HL-60 (cell line): ENCODE measurements at regions not wholly inside any gene's neighbourhood (a gene's known extent, or its start where the extent isn't known, plus 50 kb on each side); places are given as distances from the start of the nearest gene placed in this dataset.

Experiments used
- DNase-seq, 2 experiments: peaks; one replicate each; pipeline ENCODE4 v3.0.0-alpha.2; 2010 to 2020; ENCODE audit warnings: low read depth in 1 of 2, low spot score in 1 of 2
- H3K27ac ChIP-seq: fragments of 250-450 bp; sonication (Bioruptor Pico); replicated peaks from 2 replicates; pipeline ENCODE4 v1.5.1; 2020; ENCODE audit warnings: mild to moderate bottlenecking, moderate library complexity
- H3K27me3 ChIP-seq: fragments of 250-450 bp; sonication (Bioruptor Pico); 2 replicates; pipeline ENCODE4 v1.5.1; 2021; ENCODE audit warnings: mild to moderate bottlenecking, moderate library complexity; ENCODE audit not compliant: insufficient read depth, poor library complexity, severe bottlenecking
- H3K4me3 ChIP-seq: replicated peaks from 2 replicates; pipeline ENCODE4 v1.5.1; 2011; ENCODE audit warnings: mild to moderate bottlenecking, control low read depth, low read length; ENCODE audit not compliant: insufficient read depth
- GABPA ChIP-seq: IDR thresholded peaks from 2 replicates; pipeline ENCODE4 v1.6.1; 2012; ENCODE audit warnings: low read depth
- POLR2AphosphoS5 ChIP-seq: IDR thresholded peaks from 2 replicates; pipeline ENCODE4 v1.6.1; 2012; ENCODE audit warnings: low read depth
- SPI1 ChIP-seq: IDR thresholded peaks from 2 replicates; pipeline ENCODE4 v1.6.1; 2012; ENCODE audit warnings: low read depth, mild to moderate bottlenecking, borderline replicate concordance
- TF ChIP-seq, protein P1 (sequence below): IDR thresholded peaks from one replicate; pipeline ENCODE4 v1.5.1; 2011; ENCODE audit warnings: low read length, control low read depth, inconsistent platforms; ENCODE audit not compliant: insufficient read depth
- TF ChIP-seq, protein P2 (sequence below): IDR thresholded peaks from 2 replicates; pipeline ENCODE4 v1.6.1; 2012; ENCODE audit warnings: low read depth; ENCODE audit not compliant: insufficient replicate concordance

DNA sequence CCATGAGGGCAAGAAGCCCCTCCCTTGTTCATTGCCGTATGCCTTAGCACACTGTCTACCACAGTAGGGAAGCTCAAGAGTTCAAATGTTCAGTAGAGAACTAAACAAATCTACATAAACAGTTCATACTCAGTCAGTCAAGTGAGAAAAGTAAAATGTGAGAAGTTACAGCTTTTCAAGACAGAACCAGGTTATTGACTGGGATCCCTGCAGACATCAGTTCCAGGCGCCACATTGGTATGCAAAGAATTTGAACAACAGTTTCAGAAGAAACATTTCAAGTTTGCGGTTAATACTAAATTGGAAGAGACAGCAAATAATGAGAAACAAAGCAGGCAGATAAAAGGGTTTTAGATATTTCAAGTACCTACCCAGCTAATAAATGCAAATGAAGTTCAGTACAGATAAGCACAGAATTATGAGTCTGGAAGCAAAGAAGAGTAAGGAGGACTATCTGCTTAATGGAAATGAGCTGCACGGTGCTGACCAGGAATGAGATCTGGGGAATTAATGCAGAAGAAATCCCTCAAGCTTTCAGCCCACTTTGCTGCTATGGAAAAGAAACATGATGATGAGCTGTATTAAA lies 246.2 kb downstream of the HACE1 start:
- H3K27ac ChIP-seq: no peak overlapping the region
- TF ChIP-seq SPI1 (no peak), GABPA (no peak), POLR2AphosphoS5 (no peak)
- H3K27me3 ChIP-seq: no peaks in the 10 kb centered on the region
- no peak overlapping the region for H3K4me3 ChIP-seq
- DNase-seq: no peak

DNA sequence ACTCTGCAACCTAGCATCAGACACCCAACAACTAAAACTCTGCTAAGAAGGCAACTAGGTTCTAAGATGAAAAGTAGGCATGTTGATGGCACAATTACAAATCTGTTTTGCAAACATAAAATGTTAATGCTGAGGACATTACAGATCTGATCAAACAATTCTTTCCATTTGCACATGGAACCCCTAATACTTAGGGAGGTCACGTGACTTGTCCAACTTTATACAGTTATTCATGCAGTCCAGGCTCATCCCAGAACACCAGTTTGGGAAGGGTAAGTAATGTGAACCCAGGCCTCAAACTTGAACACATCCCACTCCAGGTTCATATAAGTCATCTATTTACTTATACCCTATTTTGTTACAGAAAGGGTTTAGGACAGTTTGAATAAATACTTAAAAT lies 247.2 kb downstream of the HACE1 start:
- no peak for DNase-seq
- no peak overlapping the region for H3K4me3 ChIP-seq

DNA sequence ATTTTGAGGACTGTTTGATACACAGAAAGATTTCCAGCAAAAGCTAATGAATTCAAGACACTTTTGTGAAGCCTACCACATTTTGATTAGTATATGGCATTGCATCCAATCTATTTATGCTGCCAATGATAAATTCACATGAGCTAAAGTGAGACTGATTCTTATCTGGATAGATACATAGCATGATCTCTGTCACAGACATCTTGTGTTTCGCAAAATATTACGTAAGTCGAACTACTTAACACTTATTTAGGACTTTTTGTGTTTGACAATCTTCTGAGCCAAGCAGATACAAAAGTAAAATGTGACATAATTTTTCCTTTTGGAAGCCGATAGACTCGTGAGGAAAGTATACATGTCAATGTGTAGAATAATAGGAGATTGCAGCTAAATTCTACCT lies 251.6 kb downstream of the HACE1 start:
- Histone ChIP-seq H3K27ac (no peak overlapping the region), H3K4me3 (no peak overlapping the region), H3K27me3 (no peaks in the 10 kb centered on the region)
- TF ChIP-seq SPI1 (no peak), POLR2AphosphoS5 (no peak), GABPA (no peak)
- TF ChIP-seq, protein P1, sequence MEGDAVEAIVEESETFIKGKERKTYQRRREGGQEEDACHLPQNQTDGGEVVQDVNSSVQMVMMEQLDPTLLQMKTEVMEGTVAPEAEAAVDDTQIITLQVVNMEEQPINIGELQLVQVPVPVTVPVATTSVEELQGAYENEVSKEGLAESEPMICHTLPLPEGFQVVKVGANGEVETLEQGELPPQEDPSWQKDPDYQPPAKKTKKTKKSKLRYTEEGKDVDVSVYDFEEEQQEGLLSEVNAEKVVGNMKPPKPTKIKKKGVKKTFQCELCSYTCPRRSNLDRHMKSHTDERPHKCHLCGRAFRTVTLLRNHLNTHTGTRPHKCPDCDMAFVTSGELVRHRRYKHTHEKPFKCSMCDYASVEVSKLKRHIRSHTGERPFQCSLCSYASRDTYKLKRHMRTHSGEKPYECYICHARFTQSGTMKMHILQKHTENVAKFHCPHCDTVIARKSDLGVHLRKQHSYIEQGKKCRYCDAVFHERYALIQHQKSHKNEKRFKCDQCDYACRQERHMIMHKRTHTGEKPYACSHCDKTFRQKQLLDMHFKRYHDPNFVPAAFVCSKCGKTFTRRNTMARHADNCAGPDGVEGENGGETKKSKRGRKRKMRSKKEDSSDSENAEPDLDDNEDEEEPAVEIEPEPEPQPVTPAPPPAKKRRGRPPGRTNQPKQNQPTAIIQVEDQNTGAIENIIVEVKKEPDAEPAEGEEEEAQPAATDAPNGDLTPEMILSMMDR: no peak
- TF ChIP-seq, protein P2, sequence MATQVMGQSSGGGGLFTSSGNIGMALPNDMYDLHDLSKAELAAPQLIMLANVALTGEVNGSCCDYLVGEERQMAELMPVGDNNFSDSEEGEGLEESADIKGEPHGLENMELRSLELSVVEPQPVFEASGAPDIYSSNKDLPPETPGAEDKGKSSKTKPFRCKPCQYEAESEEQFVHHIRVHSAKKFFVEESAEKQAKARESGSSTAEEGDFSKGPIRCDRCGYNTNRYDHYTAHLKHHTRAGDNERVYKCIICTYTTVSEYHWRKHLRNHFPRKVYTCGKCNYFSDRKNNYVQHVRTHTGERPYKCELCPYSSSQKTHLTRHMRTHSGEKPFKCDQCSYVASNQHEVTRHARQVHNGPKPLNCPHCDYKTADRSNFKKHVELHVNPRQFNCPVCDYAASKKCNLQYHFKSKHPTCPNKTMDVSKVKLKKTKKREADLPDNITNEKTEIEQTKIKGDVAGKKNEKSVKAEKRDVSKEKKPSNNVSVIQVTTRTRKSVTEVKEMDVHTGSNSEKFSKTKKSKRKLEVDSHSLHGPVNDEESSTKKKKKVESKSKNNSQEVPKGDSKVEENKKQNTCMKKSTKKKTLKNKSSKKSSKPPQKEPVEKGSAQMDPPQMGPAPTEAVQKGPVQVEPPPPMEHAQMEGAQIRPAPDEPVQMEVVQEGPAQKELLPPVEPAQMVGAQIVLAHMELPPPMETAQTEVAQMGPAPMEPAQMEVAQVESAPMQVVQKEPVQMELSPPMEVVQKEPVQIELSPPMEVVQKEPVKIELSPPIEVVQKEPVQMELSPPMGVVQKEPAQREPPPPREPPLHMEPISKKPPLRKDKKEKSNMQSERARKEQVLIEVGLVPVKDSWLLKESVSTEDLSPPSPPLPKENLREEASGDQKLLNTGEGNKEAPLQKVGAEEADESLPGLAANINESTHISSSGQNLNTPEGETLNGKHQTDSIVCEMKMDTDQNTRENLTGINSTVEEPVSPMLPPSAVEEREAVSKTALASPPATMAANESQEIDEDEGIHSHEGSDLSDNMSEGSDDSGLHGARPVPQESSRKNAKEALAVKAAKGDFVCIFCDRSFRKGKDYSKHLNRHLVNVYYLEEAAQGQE: no peak
- no peak for DNase-seq

More for the DNA sequence above, 247.2 kb downstream of the HACE1 start:
- Histone ChIP-seq H3K27ac (no peak overlapping the region), H3K27me3 (no peaks in the 10 kb centered on the region)
- TF ChIP-seq, protein P2: no peak

DNA sequence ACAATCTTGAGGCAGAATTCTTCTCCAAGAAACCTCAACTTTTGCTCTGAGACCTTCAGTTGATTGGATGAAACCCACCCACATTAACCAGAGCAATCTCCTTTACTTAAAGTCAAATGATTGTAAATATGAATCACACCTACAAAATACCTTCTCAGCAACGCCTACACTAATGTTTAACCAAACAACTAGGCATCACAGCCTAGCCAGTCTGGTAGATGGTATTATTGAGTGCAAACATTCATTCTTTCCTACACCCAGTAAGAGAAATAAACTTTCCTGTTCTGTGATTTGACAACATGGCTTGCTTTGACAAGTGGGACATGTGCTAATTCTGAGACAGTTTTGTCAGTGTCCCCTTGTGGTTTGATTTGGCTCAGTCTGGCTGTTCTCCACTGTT lies 252.2 kb downstream of the HACE1 start:
- no peak for DNase-seq
- Histone ChIP-seq H3K4me3 (no peak overlapping the region), H3K27ac (no peak overlapping the region), H3K27me3 (no peaks in the 10 kb centered on the region)
- TF ChIP-seq POLR2AphosphoS5: no peak
- TF ChIP-seq GABPA: no peak
- TF ChIP-seq, protein P1: no peak
- TF ChIP-seq, protein P2: no peak
- TF ChIP-seq SPI1: no peak
